Activated CD8-positive, alpha-beta memory T cell treated with anti-CD3 and anti-CD28 coated beads for 4 hours (primary cell): ENCODE measurements at regions not wholly inside any gene's neighbourhood (a gene's known extent, or its start where the extent isn't known, plus 50 kb on each side); places are given as distances from the start of the nearest gene placed in this dataset.
"Not testable (repeated sequence)": the region's sequence is repeated elsewhere in the genome, so short reads cannot be mapped to it uniquely, and the experiment has no call there.

Source experiments
- DNase-seq, 2 donors: peaks; one replicate each; pipeline ENCODE4 v3.0.0-alpha.2; 2020; ENCODE audit warnings: low read depth in 2 of 2

GRCh38 chr14:106706488-106706887, 1180.1 kb downstream of the TMEM121 start:
- not testable (repeated sequence) for DNase-seq

- DNase-seq = not testable (repeated sequence)
These were observed 1183.8 kb downstream of the TMEM121 start for GRCh38 chr14:106710187-106710586.

- not testable (repeated sequence) for DNase-seq
These were observed 1186.1 kb downstream of the TMEM121 start for GRCh38 chr14:106712513-106712912.

DNA sequence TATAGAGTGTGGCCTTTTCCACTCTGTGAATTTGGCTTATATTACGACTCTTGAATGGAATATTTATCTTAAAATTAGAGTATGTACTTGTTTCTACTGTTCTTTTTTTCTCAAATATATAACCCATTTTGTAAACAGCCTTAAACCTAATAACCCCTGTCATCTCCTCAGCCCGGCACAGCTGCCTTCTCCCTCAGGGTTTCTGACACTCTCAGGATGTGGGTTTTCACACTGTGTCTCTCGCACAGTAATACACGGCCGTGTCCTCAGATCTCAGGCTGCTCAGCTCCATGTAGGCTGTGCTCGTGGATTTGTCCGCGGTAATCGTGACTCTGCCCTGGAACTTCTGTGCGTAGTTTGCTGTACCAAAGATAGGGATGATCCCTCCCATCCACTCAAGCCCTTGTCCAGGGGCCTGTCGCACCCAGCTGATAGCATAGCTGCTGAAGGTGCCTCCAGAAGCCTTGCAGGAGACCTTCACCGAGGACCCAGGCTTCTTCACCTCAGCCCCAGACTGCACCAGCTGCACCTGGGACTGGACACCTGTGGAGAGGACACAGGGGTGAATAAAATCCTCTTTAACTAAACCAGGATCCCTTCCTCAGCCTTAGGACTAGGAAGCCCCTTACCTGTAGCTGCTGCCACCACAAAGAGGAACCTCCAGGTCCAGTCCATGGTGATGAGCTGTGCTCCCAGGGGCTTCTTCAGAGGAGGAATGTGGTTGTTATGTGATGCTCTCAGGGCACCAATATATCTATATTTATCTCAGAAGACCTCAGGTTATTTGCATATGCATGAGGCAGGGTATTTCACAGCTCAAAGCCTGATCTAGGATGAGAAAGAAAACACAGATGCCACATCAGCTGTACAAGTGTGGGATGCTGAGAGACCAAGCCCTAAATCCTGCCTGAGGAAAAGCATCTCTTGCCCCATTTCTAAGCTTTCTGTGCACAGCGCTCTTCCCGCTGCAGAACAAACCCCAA, 1188.4 kb downstream of the TMEM121 start:
- DNase-seq = not testable (repeated sequence)

DNA sequence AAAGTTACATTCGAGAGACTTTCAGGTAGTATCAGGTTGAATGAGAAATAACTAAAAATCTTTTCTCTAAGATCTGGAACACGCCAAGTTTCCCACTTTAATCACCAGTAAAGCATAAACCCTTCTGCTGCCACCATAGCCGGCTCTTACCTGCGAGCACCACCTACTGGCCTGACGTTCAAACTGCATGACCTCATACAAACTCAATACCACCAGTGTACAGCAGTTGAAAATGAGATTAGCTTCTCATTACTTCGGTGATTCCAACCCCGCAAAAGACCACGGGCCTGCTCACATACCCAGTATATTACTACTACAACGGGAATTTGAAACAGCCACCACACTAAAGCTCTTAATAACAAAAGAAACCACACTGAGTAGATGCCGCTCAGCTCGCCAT, 1191.2 kb downstream of the TMEM121 start:
- not testable (repeated sequence) for DNase-seq

- DNase-seq = not testable (repeated sequence)
These were observed 1193.5 kb downstream of the TMEM121 start for GRCh38 chr14:106719880-106720279.

- not testable (repeated sequence) for DNase-seq
These were observed 1195.5 kb downstream of the TMEM121 start for GRCh38 chr14:106721926-106722325.

DNA sequence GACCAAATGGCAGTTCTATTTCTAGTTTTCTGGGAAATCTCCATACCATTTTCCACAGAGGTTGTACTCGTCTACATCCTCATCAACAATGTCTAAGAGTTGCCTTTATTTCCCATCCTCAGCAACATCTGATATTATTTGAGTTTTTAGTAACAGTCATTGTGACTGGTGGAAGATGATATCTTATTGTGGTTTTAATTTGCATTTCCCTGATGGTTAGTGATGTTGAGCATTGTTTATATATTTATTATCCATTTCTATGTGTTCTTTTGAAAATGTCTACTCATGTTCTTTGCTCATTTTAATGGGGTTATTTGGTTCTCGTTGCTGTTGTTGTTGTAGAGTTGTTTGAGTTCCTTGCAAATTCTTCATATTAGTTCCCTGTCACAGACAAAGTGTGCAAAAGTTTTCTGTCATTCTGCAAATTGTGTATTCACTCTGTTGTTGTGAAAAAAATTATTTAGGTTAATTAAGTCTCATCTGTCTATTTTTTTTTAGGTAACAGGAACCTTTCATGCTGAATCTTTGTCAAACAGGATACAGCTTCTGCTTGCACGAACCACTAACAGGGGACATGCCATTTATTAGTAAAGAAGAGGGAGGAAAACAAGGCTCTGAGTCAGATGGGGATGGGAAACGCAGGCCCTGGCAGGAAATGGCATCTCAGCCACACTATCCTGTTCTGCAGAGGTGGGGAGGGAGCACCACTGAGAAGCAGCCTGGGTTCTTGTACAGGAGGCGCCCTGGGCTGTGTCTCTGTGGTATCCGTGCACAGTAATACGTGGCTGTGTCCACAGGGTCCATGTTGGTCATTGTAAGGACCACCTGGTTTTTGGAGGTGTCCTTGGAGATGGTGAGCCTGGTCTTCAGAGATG, 1196.7 kb downstream of the TMEM121 start:
- DNase-seq = not testable (repeated sequence)

DNA sequence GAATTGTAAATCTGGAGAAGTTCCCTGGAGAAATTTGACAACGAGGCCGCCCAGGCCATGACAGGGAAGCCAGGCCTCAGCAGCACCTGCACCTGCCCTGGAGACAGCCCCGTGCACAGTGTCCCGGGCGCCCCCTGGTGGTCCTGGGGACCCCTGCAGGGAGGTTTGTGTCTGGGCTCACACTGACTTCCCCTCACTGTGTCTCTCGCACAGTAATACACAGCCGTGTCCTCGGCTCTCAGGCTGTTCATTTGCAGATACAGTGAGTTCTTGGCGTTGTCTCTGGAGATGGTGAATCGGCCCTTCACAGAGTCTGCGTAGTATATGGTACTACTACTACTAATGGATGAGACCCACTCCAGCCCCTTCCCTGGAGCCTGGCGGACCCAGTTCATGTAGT, 1201.6 kb downstream of the TMEM121 start:
- not testable (repeated sequence) for DNase-seq

DNA sequence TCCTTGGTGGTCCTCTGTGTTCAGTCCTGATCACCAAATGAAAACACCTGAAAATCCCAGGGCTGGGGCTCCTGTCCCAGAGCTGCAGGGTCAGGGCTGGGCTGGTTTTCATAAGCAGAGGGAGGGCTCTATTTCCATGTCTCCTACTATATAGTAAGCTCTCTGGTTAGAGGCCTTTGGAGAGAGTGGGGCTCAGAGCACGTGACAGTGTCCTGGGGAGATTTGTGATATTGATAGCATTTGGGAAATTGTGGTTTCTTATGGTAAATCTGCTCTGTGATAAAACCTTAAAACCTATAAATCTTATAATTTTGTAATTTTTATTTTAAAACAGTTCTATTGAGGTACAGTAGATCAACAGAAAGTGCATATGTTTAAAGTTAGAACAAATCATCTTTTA, 1202.2 kb downstream of the TMEM121 start:
- DNase-seq = no peak

- no peak for DNase-seq
These were observed 1203.2 kb downstream of the TMEM121 start for GRCh38 chr14:106729551-106729950.

- no peak for DNase-seq
These were observed 1207.4 kb downstream of the TMEM121 start for GRCh38 chr14:106733771-106734170.

- peak in 1 of 2 donors; percentile 28 for DNase-seq
These were observed 1210.6 kb downstream of the TMEM121 start for GRCh38 chr14:106737021-106737420.

DNA sequence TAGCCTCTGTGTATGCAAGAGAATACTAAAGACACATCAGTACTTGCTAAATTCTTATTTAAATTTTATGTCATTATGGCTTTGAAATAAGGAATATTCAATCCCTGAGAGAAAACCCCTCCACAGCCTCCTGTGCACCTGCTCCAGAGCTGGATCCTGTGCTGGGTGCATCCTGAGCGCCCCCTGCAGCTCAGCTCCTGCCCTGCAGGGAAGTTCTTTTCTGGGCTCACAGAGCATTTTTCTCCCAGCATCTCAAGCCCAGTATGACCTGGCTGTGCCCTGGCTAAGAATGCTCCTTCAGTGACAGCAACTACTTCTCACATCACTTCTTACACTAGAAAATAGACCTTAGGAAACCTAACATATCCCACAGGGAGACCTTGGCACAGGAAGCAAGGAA, 1211.7 kb downstream of the TMEM121 start:
- DNase-seq = no peak

GRCh38 chr14:106738598-106739258, 1212.3 kb downstream of the TMEM121 start:
- DNase-seq = not testable (repeated sequence)

DNA sequence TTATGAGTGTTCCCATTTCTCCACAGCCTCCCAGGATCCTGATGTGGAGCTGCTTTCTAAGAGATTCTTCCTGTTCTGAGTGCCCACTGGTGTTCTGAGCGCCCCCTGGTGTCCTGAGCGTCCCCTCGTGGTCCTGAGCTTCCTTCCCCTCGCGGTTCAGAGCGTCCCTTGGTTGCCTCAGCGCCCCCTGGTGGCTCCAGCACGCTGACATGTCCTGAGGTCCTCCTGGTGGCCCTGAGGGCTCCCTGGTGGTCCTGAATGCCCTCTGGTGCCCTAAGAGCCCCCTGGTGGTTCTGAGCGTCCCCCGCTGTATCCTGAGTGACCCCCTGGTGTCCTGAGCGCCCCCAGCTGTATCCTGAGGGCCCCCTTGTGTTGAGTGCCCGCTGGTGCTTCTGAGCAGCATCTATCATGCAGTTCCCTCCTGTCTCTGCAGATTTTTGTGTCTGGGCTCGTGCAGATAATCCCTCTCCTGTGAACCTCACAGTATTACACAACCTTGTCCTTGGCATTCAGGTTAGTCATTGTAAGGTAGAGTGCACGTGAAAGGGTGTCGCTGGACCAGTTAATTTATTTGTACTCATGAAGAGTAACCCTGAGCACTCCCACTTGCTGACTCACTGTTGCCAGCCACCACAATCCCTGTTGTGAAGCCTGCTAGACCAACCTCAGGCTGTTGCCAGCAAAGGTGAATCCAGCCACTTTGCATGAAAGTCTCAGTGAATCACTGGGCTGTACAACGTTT, 1214.9 kb downstream of the TMEM121 start:
- peak in 1 of 2 donors; percentile 68 for DNase-seq

GRCh38 chr14:106745016-106745767, 1218.8 kb downstream of the TMEM121 start:
- DNase-seq = not testable (repeated sequence)

- not testable (repeated sequence) for DNase-seq
These were observed 1223.7 kb downstream of the TMEM121 start for GRCh38 chr14:106750089-106750488.

DNA sequence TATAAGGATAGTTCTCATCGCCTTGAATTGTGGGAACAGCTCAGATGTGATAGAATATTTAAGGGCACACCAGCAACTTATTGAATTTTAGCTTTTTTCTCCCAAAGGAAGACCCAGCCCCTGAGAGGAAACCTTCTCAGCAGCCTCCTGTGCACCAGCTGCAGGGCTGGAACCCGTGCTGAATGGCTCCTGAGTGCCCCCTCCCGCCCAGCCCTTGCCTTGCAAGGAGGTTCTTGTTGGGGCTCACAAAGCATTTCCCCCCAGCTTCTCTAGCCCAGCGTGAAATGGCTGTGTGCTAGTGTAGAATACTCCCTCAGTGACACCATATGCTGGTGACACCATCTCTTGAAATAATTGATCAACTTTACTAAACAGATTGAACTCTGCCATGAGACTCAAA, 1227.4 kb downstream of the TMEM121 start:
- not testable (repeated sequence) for DNase-seq

GRCh38 chr14:106757444-106757843, 1231.1 kb downstream of the TMEM121 start:
- DNase-seq = not testable (repeated sequence)
